ENCODE measurements at regions not wholly inside any gene's neighbourhood (a gene's known extent, or its start where the extent isn't known, plus 50 kb on each side); places are given as distances from the start of the nearest gene placed in this dataset.

- no peaks in the 10 kb centered on the region for H3K27me3 ChIP-seq (replicated peaks in 1 of 4; ENCODE audit: control insufficient read depth in 3 of 4, extremely low read depth in 1 of 4, insufficient read depth in 3 of 4, low read length in 3 of 4)
- H4K5ac ChIP-seq (ENCODE audit: insufficient read length, low read depth, low read length): no peak overlapping the region
- no peak overlapping the region for H2BK15ac ChIP-seq (ENCODE audit: low read length)
- H3K4ac ChIP-seq (replicated peaks; ENCODE audit: insufficient read length, low read depth, low read length): no peak overlapping the region
- DNase-seq (ENCODE audit: low read depth in 1 of 2, low spot score in 2 of 2): no peak
- no peak overlapping the region for H3K18ac ChIP-seq (ENCODE audit: extremely low read depth, low read length)
- peaks cover 3 to 10% of the 10 kb centered on the region in 2 experiments; a peak in 3 of 4 replicates for H3K9me3 ChIP-seq (ENCODE audit: insufficient read depth in 2 of 2, low read depth in 1 of 2, low read length in 1 of 2)
- no peak overlapping the region for H2BK5ac ChIP-seq (ENCODE audit: low read depth, low read length)
- no peak overlapping the region for H3K4me2 ChIP-seq (ENCODE audit: insufficient read depth in 1 of 2, low read depth in 2 of 2, low read length in 2 of 2)
- no peak overlapping the region for H3K56ac ChIP-seq (replicated peaks; ENCODE audit: insufficient read length, low read depth, low read length)
- H3K9ac ChIP-seq (replicated peaks in 1 of 4; ENCODE audit: extremely low read depth in 1 of 4, low read depth in 3 of 4, low read length in 3 of 4): no peak overlapping the region
- no peak overlapping the region for H3K27ac ChIP-seq (ENCODE audit: low read depth, low read length)
- H3K23me2 ChIP-seq (ENCODE audit: low read depth, low read length): no peaks in the 10 kb centered on the region
- H2BK12ac ChIP-seq (ENCODE audit: low read depth, low read length): no peak overlapping the region
- no peak overlapping the region for H3K14ac ChIP-seq (ENCODE audit: insufficient read length)
- 93% methylated on average over 24 of the region's 37 CpGs; no CpG with 5 or more reads in 1 of the 2 experiments for WGBS, 2 experiments (ENCODE audit: extremely low coverage in 1 of 2, insufficient coverage in 1 of 2, insufficient read length in 1 of 2, insufficient replicate concordance in 2 of 2, low coverage in 1 of 2, low lambda C conversion rate in 2 of 2, missing lambda C conversion rate in 1 of 2)
- no peak overlapping the region for H2BK20ac ChIP-seq (ENCODE audit: low read length)
- no peak overlapping the region for H2AK5ac ChIP-seq (ENCODE audit: low read depth, low read length)
- ChIA-PET POLR2A (ENCODE audit: partially characterized antibody) (interaction anchor here (0.6 kb wide), 1 partner anchor 113 kb away, joined by 3 read pairs; no protein-coding TSS in a partner anchor), CTCF (ENCODE audit: partially characterized antibody) (no interaction called here)
- H3K4me3 ChIP-seq (ENCODE audit: extremely low read depth in 1 of 4, insufficient read depth in 2 of 4, low read depth in 3 of 4, low read length in 4 of 4): no peak overlapping the region
- H3K79me1 ChIP-seq (ENCODE audit: low read depth, low read length): no peaks in the 10 kb centered on the region
- H2BK120ac ChIP-seq (replicated peaks; ENCODE audit: low read depth, low read length): no peak overlapping the region
- no peak overlapping the region for H2AFZ ChIP-seq (ENCODE audit: low read length)
- no peak overlapping the region for H4K8ac ChIP-seq (ENCODE audit: extremely low read depth, insufficient read depth, low read length)
- no peak overlapping the region for H3K23ac ChIP-seq (ENCODE audit: insufficient read length)
- FAIRE-seq: no peak
- no peak overlapping the region for H4K91ac ChIP-seq (replicated peaks; ENCODE audit: insufficient read length, low read length)
- no peaks in the 10 kb centered on the region for H4K20me1 ChIP-seq (replicated peaks in 1 of 2; ENCODE audit: control insufficient read depth in 1 of 2, insufficient read depth in 2 of 2, low read length in 2 of 2)
- H3K4me1 ChIP-seq (replicated peaks in 1 of 4; ENCODE audit: control insufficient read depth in 3 of 4, insufficient read depth in 4 of 4, low read length in 3 of 4): no peaks in the 10 kb centered on the region
- no peak for TF ChIP-seq EGR1 (IDR thresholded peaks at IDR 0.05; ENCODE audit: borderline replicate concordance, low read depth, low read length)
- no peak for TF ChIP-seq MAFK (IDR thresholded peaks at IDR 0.05; ENCODE audit: low read depth, low read length)
- TF ChIP-seq POU5F1 (IDR thresholded peaks at IDR 0.05; ENCODE audit: low read depth, low read length): no peak
- TF ChIP-seq CHD2 (IDR thresholded peaks at IDR 0.05; ENCODE audit: low read length): no peak
- no peak for TF ChIP-seq TAF7 (optimal IDR thresholded peaks at IDR 0.05; ENCODE audit: borderline replicate concordance, low read depth, low read length)
- no peak for TF ChIP-seq EZH2 (IDR thresholded peaks at IDR 0.05; ENCODE audit: low read depth, low read length, severe bottlenecking)
- no peak for TF ChIP-seq RAD21 (IDR thresholded peaks at IDR 0.05 in 1 of 2, conservative IDR thresholded peaks at IDR 0.05 in 1 of 2; ENCODE audit: low read depth in 2 of 2, low read length in 2 of 2)
- no peak for TF ChIP-seq FOSL1 (IDR thresholded peaks at IDR 0.05; ENCODE audit: insufficient read depth, low read depth, low read length)
- no peak for TF ChIP-seq RXRA (IDR thresholded peaks at IDR 0.05; ENCODE audit: insufficient read depth, low read depth, low read length)
- no peak for TF ChIP-seq BRCA1 (IDR thresholded peaks at IDR 0.05; ENCODE audit: low read depth, low read length)
- no peaks in the 10 kb centered on the region for H3K36me3 ChIP-seq (ENCODE audit: control insufficient read depth in 2 of 4, insufficient read depth in 4 of 4, low read length in 3 of 4)
- H3K79me2 ChIP-seq (ENCODE audit: control insufficient read depth in 1 of 2, insufficient read depth in 2 of 2, low read length in 2 of 2): no peaks in the 10 kb centered on the region
Measured at GRCh38 chr13:67772807-67773453, 542.8 kb upstream of the PCDH9 start.

Measured in H1 (cell line).